ENCODE measurements at regions not wholly inside any gene's neighbourhood (a gene's known extent, or its start where the extent isn't known, plus 50 kb on each side); places are given as distances from the start of the nearest gene placed in this dataset.

DNA sequence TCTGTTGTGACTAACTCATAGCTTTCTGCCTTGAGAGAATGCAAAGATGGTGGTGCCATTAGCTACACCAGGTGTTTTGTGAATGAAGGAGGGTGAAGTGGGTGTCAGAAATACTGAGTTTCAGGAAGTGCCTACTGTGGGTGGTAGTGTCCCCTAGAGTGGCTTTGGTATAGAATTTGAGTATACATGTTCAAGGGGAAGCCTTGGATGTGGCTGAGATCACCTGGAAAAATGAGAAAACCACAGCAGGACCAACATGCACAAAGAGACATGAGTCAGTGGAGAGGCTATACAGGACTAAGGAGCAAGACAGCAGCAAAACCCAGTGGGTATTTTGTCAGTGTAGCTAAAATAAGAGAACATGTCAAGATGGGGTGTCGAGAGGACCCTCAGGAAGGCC lies 204.3 kb upstream of the TBL1X start:
- no peak overlapping the region for H3K4me3 ChIP-seq (replicated peaks; ENCODE audit: low read depth, low read length)
- TF ChIP-seq, protein P1, sequence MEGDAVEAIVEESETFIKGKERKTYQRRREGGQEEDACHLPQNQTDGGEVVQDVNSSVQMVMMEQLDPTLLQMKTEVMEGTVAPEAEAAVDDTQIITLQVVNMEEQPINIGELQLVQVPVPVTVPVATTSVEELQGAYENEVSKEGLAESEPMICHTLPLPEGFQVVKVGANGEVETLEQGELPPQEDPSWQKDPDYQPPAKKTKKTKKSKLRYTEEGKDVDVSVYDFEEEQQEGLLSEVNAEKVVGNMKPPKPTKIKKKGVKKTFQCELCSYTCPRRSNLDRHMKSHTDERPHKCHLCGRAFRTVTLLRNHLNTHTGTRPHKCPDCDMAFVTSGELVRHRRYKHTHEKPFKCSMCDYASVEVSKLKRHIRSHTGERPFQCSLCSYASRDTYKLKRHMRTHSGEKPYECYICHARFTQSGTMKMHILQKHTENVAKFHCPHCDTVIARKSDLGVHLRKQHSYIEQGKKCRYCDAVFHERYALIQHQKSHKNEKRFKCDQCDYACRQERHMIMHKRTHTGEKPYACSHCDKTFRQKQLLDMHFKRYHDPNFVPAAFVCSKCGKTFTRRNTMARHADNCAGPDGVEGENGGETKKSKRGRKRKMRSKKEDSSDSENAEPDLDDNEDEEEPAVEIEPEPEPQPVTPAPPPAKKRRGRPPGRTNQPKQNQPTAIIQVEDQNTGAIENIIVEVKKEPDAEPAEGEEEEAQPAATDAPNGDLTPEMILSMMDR (IDR thresholded peaks at IDR 0.05; ENCODE audit: low read depth, low read length, missing control alignments), result no peak
- DNase-seq (ENCODE audit: extremely low read depth, low read depth), result no peak

DNA sequence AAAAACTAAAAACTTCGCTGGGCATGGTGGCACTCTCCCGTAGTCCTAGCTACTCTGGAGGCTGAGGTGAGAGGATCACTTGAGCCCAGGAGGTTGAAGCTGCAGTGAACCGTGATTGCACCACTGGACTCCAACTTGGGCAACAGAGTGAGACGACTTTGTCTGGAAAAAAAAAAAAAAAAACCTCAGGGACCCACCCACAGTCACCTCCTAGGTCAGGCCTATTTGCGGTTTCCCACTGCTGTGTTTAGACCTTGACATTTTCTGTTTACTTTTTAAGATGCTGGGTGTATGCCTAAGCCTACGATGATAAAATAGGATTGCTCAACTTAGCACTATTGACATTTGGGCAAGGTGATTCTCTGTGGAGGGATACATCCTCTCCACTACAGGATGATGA lies 197.4 kb upstream of the TBL1X start:
- no peak overlapping the region for H3K4me3 ChIP-seq (replicated peaks; ENCODE audit: low read depth, low read length)
- DNase-seq (ENCODE audit: extremely low read depth, low read depth), result no peak
- TF ChIP-seq, protein P1 (IDR thresholded peaks at IDR 0.05; ENCODE audit: low read depth, low read length, missing control alignments), result no peak

GRCh38 chrX:9269134-9269533 lies 195.7 kb upstream of the TBL1X start:
- TF ChIP-seq, protein P1 (IDR thresholded peaks at IDR 0.05; ENCODE audit: low read depth, low read length, missing control alignments), result no peak
- H3K4me3 ChIP-seq (replicated peaks; ENCODE audit: low read depth, low read length), result no peak overlapping the region
- no peak for DNase-seq (ENCODE audit: extremely low read depth, low read depth)

DNA sequence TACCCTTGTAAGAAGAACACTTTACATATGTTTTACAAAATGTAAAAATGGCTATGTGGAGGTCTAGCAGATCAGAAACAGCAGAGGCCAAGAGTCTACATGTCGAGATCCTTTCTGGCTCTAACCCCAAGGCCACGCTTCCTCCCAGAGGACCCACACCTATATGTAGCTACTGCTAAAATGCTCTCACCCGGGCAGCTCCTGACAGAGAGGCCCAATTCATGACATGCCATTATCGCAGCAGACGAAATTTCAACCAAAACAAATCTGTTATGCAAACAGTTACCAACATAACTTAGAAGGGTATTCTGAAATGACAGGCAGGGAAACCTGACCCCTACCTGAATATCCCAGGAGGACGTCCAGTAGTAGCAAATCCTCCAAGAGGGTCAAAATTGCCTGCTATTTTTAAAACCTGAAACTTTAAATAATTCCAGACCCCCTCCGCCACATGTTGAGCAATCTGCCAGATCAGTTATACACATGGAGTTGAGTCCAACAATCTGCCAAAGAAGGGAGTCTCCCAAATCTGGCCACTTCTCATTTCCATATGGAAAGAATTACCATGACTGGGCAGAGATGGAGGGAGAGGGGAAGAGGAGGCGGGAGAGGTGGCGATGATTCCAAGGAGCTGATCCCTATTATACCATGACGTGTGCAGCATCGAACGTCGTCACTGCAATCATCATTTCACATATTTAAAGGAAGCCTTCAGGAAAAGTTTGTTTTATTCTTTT lies 192.9 kb upstream of the TBL1X start:
- DNase-seq (ENCODE audit: extremely low read depth, low read depth), result peak; percentile 56
- TF ChIP-seq, protein P1 (IDR thresholded peaks at IDR 0.05; ENCODE audit: low read depth, low read length, missing control alignments), result no peak
- H3K4me3 ChIP-seq (replicated peaks; ENCODE audit: low read depth, low read length), result no peak overlapping the region

- TF ChIP-seq, protein P1 (IDR thresholded peaks at IDR 0.05; ENCODE audit: low read depth, low read length, missing control alignments), result no peak
- no peak for DNase-seq (ENCODE audit: extremely low read depth, low read depth)
- no peak overlapping the region for H3K4me3 ChIP-seq (replicated peaks; ENCODE audit: low read depth, low read length)
Measured at GRCh38 chrX:9273744-9274143, 191.1 kb upstream of the TBL1X start.

DNA sequence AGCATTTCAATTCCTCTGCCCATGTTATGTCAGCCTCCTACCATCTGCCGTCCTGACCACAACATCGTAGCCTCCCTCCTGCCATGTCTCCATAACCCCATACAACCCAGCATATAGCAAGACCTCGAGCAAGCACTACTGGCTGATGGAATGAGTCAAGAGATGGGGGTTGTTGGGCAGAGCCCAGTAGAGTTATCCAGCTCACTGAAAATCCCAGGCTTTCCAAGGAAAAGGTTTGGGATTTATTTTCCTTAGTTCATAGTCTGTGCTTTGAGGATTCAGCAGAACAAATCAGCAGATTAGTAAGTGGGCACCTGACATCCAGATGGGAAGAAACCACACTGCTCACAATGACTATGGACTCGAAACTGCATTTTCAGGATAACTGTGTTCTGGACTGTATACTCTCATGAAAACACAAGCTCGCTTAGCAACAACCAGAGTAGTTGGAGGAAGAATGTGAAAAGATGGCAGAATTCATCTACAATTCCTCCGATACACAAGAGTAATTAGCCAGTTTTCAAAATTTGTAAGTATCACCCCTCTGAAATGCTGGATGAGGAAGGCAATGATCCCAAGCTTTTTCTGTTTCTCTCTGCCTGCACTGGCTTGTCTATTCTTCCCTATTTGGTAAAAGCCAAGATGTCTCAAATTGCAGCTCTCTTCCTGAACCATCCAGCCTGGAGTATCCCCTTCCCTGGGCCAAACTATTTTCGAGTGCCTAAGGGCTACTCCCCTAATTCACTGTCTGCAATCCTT lies 186.2 kb upstream of the TBL1X start:
- TF ChIP-seq, protein P1 (IDR thresholded peaks at IDR 0.05; ENCODE audit: low read depth, low read length, missing control alignments), result no peak
- no peak overlapping the region for H3K4me3 ChIP-seq (replicated peaks; ENCODE audit: low read depth, low read length)
- no peak for DNase-seq (ENCODE audit: extremely low read depth, low read depth)
